Right hindlimb (tissue), 1 donor: ENCODE measurements at regions not wholly inside any gene's neighbourhood (a gene's known extent, or its start where the extent isn't known, plus 50 kb on each side); places are given as distances from the start of the nearest gene placed in this dataset.
"Not testable (repeated sequence)": the region's sequence is repeated elsewhere in the genome, so short reads cannot be mapped to it uniquely, and the experiment has no call there.

Experiments used
- DNase-seq: peaks from one replicate; pipeline ENCODE4 v3.0.0-alpha.2; 2018

DNA sequence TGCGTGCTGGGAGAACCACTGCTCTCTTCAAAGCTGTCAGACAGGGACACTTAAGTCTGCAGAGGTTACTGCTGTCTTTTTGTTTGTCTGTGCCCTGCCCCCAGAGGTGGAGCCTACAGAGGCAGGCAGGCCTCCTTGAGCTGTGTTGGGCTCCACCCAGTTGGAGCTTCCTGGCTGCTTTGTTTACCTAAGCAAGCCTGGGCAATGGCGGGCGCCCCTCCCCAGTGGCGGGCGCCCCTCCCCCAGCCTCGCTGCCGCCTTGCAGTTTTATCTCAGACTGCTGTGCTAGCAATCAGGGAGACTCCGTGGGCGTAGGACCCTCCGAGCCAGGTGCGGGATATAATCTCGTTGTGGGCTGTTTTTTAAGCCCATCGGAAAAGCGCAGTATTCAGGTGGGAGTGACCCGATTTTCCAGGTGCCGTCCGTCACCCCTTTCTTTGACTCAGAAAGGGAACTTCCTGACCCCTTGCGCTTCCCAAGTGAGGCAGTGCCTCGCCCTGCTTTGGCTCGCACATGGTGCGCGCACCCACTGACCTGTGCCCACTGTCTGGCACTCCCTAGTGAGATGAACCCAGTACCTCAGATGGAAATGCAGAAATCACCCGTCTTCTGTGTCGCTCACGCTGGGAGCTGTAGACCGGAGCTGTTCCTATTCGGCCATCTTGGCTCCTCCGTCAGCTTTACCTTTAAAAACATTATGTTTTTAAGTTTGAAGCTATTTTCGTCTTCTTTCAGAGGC is 954.6 kb upstream of the COX7C start:
- not testable (repeated sequence) for DNase-seq

DNA sequence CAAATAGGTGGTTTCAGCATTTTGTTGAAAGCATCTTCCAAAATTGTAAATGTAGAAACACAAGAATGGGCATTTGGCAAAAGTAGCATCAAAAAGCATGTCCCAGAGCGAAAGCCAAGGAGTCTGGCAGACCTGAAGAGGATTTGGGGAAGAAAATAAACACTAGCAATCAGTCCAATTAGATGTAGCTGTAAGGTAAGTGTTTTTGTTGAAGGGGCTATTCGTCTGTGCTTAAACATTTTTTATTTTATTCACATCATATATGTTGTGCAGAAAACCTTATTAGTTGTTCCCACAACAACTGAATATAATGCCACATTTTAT is 954.1 kb upstream of the COX7C start:
- no peak for DNase-seq

DNA sequence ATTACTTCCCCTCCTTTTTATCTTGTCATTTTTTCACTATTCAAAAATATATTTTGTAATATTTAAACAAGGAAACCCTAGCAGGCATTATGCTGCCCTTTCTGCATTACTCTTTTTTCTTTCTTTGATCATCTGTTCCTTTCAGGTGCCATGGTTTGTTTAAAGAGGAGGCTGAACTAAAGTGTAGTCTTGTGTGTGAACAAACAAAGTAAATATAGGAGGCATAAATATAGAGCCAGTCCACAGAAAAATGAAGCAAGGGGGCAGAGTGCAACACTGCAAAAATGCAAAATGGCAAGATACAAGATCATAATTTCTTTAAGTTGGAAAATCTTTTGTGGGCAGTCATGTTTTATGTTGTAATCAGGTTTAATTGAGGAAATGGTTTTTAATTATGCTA is 947.3 kb upstream of the COX7C start:
- no peak for DNase-seq

DNA sequence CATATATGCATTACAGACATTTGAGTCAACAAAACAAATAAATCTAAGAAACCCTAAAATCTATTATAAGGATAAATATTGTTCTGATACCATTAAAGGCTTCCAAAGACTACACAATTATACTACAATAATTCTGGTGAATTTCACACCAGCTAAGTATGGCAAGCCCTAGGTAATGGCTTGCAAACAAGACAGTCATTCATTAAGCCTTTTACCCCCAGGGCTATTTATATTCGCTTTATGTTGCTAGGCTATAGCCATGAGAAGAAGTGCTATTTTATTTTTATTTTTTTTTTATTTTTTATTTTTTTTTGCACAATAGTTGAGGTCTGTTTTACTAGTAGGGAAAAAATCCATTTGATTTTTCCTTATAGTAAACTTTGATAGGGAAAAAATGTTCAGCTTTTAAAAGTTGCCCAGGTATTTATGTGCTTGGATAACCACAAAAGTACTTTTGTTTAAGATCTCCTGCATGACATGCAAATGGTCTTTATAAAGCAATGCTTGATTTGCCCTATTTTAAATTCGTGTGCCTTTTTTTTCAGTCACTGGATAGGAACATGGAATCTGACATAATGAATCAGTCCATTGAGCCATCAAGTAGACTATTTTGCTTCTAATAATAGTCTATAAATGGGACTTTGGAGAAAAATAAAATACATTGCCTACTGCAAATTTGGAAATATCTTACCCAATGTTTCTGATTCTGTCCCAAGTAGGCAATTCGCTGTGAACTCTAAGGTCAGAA is 946.3 kb upstream of the COX7C start:
- no peak for DNase-seq

DNA sequence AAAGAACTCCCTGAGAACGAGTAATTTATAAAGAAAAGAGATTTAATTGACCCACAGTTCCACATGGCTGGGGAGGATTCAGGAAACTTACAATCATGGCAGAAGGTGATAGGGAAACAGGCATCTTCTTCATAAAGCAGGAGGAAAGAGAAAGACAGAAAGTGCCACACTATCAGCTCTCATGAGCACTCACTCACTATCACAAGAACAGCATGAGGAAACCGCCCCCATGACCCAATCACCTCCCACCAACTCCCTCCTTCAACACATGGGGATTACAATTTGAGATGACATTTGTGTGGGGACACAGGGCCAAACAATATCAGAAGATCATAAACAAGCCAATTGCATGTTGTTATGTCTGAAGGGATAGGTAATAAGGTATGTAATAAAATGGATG is 935.9 kb upstream of the COX7C start:
- no peak for DNase-seq

DNA sequence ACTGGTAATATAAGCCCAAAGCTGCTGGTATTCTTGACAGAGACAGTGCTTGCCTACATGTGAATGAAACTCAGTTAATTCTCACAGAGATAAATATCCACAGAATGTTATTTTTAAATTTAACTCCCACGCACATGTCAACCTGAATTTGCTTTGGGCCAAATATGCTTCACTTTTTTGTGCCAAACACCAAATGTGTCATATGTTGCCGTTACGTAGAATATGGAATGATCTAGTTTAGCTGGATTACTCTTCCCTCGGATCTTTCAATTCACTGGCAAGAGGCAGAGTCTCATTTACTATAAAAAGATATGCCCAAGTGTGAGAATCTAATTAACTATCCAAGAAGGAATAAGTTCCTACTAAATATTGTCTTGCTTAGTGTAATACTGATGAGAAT is 933.4 kb upstream of the COX7C start:
- no peak for DNase-seq

DNA sequence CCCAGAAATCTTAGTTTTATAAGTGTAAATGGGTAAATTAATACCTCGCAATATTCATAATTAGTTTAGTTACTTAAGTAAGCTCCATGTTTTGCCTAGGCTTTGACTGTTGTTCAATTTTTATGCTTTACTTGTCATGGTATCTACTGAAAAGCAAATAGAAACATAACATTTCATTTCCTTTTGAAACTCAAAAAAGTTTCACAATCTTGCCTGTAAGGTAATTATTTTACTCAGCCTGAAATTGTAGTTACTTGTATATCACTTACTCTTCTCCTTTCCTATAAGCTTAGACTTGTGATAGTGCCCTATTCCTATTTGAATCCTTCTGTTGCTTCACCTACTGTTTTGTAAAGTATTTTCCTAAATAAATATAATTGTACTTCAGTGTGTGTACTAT is 914.4 kb upstream of the COX7C start:
- DNase-seq = no peak

DNA sequence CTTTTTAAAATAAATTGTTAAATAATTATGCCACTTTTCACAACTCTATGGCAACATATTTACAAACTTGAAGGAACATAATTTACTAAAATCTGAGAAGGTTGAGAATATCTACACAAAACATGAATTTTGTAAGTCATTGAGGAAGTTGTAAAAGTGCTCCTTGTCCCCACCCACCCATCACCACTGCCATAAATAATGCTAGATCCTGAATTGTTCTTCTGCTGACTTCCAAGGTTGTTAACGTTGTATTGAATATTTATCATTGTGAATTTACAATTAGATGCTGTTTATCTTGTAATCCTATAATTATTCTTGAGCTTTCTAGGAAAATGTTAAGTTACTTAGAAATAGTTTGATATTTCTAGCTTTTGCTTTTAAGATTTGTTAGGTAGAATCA is 908.0 kb upstream of the COX7C start:
- no peak for DNase-seq

DNA sequence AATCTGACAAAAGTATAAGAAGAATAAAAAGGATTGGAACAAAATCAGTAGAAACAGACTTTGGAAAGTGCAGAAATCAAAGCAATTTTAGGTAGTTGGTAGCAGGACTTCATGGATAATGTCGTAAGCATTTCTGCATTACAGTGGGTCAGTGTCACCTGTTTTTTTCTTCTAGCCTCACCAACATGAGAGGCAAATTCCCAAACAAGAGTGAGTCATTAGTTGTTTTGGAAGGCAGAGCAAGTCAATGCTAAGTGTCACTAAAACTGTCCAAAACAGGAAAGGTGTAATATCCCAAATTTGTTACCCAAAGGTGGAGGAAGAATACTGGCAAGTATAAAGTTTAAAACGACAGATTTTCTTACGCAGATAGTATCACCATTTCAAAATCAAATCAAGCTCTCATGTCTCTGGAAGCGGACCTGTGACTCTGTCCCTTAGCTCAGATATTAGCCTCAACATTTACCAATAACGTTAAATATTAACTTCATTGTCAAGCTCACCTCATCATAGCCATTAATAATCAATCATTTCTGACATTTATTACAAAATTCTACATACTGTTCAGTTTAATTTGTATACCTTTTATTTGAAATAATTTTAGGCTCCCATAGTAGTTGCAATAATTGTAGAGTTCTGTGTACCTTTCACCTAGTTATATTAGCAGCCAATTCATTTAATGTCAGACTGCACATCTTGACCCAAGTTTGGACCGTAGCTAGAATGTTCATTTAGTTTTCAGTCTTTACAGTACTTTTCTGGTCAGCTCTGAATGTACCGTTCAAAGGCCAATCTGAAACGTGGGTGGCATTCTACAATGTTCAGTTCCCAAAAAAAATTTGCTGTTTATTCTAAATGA is 901.2 kb upstream of the COX7C start:
- no peak for DNase-seq

DNA sequence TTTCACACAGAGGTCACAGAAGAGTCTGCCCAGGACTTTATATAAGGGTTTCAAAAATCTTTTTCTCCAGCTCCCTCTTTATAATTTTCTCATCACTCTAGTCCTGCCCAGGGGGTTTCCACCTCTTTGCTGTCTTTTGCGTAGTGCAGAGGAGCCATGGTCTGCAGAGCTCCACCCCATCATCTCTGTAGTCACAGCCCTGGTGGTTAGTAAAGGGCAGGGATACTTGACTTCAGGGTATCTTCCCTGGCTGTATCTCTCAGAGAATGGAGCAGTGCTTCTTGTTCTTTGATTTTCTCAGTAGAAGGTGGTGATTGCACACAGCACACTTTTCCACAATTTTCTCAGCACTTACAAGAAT is 900.6 kb upstream of the COX7C start:
- DNase-seq = no peak

DNA sequence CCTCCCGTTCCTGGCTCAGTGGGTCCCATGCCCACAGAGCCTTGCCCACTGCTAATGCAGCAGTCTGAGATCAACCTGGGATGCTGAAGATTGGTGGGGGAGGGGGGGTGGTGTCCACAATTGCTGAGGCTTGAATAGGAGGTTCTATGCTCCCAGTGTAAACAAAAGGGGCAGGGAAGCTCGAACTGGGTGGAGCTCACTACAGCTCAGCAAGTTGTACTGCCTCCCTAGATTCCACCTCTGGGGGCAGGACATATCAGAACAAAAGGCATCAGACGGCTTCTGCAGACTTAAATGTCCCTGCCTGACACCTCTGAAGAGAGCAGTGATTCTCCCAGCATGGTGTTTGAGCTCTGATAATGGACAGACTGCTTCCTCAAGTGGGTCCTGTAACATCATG is 885.6 kb upstream of the COX7C start:
- no peak for DNase-seq

DNA sequence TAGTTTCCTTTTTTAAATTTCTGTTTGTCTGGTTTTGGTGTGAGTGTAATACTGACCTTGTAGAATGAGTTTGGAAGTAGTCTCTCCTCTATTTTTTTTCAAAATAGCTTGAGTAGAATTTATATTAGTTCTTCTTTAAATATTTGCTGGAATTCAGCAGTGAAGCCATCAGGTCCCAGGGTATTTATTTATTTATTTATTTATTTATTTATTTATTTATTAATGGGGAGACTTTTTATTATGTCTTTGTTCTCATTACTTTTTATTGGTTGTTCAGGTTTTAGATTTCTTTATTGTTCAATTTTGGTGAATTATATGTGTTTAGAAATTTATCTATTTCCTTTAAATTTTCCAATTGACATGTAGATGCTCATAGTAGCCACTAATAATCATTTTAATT is 875.8 kb upstream of the COX7C start:
- DNase-seq = no peak

DNA sequence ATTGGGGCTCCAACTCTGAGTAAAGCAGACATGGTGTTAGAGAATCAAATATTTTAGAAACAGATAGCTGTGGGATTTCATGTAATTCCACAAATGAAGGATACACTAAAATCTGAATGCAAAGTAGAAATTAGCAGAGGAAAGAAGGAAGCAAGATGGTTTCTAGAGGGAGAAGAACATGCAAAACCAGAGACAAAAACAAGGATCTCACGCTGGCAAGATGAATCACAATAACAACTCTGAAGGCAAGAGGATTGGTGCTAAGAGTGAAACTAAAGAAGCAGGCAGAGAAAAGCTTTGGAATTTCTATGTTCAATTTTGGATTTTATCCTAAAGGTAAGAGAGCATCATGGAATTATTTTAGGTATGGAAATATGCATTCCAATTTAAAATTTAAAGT is 857.2 kb upstream of the COX7C start:
- DNase-seq = no peak

DNA sequence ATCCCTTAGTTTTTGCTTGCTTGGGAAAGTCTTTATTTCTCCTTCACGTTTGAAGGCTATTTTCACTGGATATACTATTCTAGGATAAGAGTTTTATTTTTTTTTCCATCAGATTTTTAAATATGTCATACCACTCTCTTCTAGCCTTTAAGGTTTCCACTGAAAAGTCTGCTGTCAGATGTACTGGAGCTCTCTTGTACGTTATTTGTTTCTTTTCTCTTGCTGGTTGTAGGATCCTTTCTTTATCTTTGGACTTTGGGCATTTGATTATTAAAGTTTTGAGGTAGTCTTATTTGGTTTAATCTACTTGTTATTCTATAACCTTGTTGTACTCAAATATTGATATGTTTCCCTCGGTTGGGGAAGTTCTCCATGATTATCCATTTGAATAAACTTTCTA is 848.4 kb upstream of the COX7C start:
- DNase-seq = no peak

DNA sequence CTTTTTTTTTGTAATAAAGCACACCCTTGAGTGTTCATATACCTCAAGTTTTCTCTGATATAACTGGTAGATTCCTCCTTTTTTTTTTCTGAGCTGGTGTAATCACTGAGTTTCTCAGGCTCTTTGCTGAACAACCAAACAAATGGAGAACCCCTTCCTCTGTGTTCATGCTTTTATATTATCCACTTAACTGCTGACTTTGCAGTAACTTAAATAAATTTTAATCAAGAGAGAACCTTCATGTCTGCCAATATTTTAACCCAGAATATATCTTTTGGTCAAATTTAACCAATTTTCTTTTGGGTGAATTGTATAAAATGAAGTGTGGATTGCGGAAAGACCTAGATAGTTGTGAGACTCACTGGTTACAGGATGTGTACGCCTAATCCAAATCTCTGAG is 833.0 kb upstream of the COX7C start:
- DNase-seq = no peak

DNA sequence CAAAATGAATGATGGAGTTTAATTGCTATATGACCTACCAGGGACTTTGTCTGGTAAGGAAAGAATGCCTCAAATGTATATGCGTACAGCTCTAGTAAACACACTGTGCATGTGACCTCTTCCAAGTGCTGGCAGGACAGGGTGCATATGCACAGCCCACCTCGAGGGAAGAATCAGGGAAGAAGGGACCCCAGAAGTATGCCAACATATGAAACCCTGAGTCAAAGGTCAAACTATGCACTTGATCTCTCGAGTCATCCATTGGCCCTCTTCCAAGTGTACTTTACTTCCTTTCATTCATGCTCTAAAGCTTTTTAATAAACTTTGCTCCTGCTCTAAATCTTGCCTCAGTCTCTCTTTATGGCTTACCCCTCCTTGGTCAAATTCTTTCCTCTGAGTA is 804.6 kb upstream of the COX7C start:
- DNase-seq = no peak

DNA sequence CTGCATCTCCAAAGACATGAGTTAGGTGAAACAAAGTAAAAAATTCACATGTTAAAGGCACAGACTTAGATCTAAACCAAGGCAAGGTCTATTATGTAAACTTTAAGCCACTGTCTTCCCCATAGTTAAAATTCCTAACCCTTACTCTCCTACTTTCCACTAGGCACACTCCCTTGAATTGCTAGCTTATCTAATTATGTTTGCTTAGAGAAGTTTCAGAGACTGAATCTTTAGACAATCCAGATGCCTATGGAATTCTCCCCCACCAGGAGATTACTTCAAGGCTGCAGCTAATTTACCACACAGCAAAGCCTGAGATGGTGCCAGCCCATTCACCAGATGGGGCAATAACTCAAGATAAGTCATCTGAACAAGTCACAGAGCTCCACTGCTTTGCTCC is 803.1 kb upstream of the COX7C start:
- no peak for DNase-seq

DNA sequence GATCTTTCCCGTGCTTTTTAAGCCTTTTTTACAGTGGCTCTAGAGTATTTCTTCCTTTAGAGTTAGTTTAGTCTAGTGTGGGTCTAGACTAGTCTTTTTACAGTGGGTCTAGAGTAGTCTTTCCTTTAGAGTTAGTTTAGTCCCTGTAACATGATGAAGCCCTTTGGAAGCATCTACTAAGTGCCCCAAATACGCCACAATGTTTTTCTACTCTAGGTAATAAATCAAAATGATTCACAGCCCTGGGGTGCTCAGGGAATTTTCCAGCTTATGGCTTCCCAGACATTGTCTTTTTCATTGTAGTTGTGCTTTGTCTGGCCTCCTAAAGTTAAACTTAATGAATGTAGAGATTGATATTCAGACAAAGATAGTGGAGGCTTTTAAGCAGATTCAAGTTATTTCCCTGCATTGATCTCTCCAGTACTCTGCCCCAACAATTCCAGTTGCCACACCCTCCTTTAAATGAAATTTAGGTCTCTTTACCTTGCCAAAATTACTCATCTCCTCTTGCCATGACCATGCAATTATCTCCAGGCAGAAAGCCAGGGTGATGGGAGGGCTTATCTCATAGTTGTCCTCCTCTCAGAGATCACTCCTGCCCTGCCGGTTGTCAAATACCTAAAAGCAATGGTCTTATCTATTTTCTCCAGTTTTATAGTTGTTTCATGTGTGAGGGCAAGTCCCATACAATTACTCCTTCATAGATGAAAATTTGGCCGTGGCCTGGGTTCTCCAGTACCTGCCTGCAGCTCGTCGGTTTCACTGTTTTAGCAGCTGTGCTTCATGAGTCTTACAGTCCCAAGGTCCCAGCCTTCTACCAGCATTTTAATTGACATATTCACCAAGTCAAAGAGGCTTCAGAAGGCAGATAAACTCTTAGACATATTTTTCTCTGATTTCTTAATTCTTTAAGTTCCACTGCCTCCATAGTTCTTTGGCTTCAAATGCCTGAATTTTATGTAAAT is 794.0 kb upstream of the COX7C start:
- no peak for DNase-seq

DNA sequence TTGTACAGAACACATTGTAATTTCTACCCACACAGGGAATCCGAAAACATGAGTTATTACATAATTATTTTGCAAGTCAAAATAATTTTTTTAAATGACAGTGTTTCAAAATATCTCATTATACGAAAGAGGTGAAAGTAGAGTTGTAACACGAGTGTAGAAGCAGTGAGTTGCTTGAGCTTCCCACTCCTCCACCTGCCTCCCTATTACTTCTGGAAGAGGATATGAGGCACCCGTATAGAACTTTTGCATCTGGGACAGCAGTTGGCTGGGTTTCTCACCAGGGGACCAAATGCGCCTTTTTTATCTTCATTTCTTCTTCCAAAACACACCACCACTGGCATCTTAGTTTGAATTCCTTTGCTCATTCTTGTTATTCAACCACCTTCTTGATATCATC is 779.0 kb upstream of the COX7C start:
- no peak for DNase-seq

DNA sequence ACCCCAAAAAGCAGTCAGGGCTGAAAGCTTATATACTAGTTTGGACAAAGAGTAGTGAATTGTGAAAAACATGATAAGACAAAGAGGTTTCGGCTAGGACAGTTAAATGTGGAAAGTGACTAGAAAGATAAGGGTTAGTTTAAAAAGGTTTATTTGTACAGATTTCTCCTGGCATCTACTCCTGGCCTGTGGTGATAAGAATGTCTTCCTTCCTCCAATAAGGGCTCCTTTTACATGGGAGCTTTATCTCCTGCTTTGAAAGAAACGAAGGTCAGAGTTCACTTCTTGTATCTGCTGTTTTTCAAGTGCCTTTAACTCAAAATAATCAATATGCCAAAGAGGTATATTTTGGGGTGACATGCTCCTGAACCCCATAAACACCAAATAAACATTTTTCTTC is 776.1 kb upstream of the COX7C start:
- DNase-seq = no peak

DNA sequence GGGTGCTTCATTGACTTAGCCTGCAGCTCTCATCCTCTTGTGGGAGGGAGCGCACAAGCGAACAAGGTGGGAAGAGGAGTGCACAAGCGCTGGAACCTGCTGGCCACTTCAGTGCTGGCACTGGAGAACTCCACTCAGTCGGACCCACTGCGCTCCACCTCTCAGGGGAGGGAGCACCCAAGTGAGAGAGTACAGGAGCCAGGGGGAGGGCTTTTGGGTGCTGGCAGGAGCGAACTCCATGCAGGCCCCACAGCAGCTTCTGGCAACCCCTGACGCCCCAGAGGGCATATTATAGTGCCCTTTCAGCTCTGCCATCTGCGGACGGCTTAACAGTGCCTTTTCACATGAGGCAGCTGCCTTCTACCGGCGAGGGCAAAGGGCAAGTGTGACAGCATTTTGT is 774.2 kb upstream of the COX7C start:
- DNase-seq = no peak

DNA sequence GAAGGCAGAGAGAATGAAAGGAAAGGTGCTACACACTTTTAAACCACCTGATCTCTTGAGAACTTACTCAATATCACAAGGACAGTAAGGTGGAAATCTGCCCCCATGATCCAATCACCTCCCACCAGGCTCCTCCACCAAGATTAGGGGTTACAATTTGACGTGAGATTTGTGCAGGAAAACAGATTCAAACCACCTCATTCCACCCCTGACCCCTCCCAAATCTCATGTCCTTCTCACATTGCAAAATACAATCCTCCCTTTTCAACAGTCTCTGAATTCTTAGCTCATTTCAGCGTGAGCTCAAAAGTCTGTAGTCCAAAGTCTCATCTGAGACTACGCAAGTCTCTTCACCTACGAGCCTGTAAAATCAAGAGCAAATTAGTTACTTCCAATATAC is 768.3 kb upstream of the COX7C start:
- no peak for DNase-seq

DNA sequence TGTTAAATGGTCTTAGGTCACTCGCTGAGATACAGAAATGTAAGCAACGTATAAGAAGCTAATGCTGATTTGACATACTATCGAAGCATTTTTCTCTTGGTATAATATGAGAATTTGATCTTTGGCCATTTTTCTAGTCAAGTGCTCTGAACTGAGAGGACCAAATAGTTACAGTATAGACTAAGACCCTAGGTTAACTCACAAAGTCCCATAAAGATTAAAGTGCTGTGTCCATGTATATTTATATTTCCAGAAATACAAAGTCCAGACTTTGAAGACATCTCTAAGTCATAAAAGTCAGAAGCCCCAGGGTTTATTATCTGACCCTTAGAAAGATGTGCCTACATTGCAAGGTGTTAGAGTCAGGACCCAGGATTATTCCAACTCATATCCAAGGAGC is 752.4 kb upstream of the COX7C start:
- DNase-seq = no peak
